NCI-H524 treated with DMSO at 0.1 percent for 48 hours (cell line): ENCODE measurements at regions not wholly inside any gene's neighbourhood (a gene's known extent, or its start where the extent isn't known, plus 50 kb on each side); places are given as distances from the start of the nearest gene placed in this dataset.
"Not testable (repeated sequence)": the region's sequence is repeated elsewhere in the genome, so short reads cannot be mapped to it uniquely, and the experiment has no call there.

ENCODE experiments used
- DNase-seq: peaks from one replicate; lab custom pipeline; 2025; lab: John Stamatoyannopoulos, UW

DNA sequence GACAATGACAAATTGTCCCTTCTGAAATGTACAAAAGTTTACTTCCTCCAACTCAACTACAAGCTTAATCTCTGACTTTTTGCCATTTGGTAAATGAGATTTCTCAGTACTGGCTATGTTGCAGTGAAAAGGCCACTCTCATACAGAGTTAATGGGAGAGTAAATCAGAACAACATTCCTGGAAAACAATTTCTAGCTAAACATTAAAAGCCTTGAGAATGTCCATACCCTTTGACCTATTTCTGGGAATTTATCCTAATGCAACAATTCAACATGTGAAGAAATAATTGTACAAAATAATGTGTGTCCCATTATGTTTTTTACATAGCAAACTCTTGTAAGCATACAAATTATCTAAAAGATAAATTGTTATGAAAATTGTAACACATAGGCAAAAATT, 56.3 kb upstream of the SPEF2 start:
- DNase-seq: no peak

DNA sequence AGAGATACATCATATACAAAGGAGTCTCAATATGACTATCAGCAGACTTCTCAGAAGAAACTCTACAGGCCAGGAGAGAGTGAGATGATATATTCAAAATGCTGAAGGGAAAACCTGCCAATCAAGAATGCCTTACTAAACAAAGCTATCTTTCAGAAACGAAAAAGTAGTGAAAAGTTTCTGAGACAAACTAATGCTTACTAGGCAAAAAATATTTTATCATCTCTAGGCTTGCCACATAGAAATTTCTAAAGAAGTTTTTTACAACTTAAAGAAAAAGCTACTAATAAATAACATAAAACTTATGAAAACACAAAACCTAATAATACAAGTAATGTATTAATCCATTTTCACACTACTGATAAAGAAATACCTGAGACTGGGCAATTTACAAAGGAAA, 59.9 kb upstream of the SPEF2 start:
- DNase-seq: no peak

DNA sequence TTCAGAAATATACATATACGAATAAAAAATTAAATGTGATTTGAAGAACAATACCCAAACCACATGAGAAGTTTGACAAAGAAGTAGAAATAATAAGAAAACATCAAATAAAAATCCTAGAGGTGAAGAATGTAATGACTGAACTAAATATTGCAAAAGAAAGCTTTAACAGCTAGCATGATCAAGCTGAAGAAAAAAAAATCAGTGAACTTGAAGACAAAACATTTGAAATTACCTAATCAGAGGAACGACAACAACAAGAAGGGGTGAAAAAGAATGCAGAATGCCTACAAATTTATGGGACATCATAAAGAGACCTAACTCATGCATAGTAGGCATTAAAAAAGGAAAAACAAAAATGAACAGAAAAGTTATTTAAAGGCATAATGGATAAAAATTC, 60.5 kb upstream of the SPEF2 start:
- DNase-seq: no peak

DNA sequence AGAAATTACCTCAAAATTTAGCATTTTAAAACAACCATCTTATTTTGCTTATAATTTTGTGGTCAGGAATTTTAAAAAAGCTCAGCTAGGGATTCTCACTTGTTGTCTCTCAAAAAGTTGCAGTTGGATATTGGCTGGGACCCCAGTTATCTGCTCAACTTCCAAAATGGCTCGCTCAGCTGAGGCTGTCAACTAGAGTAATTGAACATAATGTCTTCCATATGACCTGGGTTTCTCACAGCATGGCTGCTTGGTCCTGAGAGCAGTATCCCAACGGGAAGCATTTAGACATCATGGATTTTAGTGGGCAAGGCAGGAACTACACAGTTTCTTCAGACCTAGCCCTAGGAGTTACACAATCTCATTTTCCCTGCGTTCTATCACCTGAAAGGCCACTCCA, 63.6 kb upstream of the SPEF2 start:
- DNase-seq: no peak

DNA sequence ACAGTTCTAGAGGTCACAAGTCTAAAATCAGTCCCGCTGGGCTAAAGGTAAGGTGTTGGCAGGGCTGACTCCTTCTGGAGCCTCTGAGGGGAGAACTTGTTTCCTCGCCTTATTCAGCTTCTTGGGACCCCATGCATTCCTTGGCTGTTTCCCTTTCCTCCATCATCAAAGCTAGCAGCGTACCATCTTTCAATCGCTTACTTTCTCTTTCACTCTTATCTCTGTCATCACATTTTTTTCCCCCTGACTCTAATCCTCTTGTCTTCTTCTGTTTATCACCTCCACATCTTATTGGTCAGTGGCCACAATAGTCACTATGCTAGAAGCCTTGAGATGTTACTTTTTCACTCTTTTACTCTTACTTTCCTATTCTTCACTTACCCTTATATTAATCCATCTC, 72.5 kb upstream of the SPEF2 start:
- DNase-seq: no peak

DNA sequence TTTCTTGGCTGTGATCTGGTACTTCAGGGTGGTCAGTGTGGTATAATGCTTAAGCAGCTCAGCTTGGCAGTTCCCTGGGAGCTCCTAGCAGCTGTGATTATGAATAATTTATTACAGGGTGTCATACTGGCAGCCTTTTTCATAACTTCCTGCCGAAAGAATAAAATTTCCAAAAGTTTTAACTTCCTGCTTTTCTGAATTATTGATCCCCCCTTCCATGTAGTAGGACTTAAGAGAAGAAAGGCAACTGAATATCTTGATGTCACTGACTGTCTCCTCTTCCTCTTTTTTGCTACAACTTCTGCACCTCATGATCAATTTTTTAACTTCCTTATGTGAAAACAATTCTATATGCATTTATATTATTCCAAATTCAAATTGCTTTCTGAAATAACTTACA, 74.3 kb upstream of the SPEF2 start:
- DNase-seq: no peak

DNA sequence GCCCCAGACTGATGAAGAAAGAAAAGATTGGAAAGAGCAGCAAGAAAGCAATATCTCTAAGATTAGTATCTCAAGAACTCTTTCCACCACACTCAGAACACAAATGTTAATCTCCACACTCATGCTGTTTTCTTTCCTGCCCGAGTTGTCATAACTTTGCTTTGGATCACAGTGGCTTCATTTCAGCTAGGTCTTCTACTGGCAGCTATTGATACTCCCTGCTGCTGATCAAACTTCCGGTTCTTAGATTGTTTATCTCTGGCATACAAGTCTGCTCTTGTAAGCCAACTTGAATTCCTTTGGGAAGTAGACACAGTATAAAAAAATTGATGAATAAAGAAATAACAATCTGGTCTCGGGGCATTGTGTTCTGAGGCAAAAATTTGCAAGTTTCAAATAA, 77.7 kb upstream of the SPEF2 start:
- no peak for DNase-seq

DNA sequence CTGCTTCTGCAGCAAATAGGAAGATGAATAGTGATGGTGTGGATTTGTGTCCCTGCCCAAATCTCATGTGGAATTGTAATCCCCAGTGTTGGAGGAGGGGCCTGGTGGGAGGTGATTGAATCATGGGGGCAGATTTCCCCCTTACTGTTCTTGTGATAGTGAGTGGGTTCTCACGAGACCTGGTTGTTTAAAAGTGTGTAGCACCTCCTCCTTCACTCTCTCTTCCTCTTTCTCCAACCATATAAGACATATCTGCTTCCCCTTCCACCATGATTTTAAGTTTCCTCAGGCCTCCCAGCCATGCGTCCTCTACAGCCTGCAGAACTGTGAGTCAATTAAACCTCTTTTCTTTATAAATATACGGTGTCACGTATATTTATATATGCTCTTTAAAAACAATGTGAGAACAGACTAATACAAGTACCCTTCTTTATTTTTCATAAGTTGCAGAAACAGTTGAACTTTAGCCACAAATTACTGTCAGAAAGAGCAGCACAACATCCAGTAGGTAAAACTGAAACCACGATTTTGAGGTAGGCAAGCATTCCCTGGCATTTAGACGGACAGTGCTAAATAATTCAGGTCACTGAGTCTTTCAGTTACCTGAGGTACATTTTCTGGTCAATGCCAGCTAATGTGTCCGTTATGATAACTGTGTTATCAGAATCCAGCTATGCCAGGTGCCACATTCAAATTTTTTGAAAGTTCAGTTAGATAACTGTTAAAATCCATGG, 79.3 kb upstream of the SPEF2 start:
- no peak for DNase-seq

DNA sequence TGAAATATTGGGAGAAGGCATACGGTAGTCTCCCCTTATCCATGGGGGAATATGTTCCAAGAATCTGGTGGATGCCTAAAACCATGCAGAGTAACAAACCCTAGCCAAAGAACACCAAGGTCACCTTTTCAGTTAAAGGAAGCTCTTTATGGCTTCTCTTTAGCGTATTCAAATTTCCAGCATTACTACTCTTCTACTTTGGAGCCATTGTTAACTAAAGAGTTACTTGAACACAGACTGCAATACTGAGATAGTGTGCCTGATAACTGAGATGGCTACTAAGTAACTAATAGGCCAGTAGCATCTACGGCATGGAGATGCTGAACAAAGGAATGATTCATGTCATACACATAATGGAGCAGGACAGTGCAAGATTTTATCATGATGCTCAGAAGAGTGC, 84.5 kb upstream of the SPEF2 start:
- no peak for DNase-seq

DNA sequence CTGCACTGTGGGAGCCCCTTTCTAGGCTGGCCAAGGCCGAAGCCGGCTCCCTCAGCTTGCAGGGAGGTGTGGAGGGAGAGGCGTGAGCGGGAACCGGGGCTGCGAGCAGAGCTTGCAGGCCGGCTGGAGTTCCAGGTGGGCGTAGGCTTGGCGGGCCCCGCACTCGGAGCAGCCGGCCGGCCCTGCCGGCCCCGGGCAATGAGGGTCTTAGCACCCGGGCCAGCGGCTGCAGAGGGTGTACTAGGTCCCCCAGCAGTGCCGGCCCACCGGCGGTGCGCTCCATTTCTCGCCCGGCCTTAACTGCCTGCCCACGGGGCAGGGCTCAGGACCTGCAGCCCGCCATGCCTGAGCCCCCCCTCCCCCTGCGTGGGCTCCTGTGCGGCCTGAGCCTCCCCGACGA, 86.1 kb upstream of the SPEF2 start:
- DNase-seq: not testable (repeated sequence)

DNA sequence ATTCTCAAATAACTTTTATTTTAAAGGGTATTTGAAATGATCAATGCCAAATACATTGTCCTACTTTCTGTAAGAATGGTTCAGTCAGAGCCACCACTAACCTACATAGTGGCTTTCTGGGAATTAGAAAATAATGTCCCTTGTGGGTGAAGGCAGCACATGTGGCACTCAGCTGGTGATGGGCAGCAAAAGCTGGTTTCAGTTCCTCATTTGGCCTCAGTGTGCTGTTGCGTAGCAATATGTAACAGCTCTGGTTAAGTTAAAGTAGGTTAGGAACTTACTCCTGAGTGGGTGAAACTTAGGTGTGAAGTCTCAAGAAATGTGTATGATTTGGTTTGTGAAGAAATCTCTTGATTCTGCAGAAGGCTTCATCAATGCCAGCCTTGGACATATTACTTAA, 99.6 kb upstream of the SPEF2 start:
- no peak for DNase-seq

DNA sequence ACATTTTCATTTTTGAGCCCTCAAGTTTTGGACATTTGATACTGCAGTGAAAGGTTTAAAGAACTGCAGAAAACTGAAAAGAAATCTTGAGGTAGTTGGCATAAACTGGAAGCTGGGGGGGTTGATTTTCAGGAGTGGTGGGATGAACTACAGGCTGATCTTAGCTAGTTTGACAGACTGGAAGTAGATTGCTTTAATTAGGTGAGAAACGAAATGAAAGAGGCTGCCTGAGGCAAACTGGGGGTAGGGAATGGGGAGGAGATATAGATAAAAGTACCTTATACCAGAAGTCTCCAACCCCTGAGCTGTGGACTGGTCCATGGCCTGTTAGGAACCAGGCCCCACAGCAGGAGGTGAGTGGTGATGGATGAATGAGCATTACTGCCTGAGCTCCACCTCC, 101.4 kb upstream of the SPEF2 start:
- no peak for DNase-seq

DNA sequence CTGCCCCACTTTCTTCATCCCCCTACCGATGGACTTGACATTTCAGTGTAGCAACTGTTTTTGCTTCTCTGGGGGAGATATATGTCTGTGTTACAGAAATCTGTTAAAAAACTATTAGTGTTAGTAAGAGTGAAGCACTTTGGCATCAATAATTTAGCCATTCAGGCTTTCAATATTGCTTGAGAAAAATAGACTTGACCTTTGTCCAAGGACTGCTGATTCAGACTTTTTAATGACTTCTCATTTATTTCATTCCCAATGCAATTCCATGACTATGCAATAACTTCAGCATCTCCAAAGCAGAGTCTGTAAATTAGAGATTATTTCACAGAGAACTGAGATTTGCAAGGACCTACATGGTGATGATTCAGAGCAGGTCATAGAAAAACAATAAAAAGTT, 104.1 kb upstream of the SPEF2 start:
- no peak for DNase-seq

DNA sequence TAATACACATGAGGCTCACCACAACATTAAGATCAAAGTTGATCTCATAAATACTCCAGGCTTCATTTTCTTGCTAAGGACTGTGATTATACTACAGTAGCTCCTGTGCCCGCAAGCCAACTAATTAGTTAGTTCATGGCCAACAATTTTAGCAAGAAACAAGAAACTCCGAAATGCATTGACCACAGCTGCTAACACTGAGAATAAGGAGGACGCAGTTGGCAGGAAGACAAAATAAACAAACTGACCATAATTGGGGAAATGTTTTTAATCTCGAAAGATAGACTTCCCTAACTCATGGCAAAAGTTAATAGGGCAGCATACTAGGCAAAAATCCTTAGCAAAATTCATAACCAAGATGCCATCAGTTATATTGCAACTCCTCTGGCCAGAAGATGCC, 115.5 kb upstream of the SPEF2 start:
- no peak for DNase-seq

DNA sequence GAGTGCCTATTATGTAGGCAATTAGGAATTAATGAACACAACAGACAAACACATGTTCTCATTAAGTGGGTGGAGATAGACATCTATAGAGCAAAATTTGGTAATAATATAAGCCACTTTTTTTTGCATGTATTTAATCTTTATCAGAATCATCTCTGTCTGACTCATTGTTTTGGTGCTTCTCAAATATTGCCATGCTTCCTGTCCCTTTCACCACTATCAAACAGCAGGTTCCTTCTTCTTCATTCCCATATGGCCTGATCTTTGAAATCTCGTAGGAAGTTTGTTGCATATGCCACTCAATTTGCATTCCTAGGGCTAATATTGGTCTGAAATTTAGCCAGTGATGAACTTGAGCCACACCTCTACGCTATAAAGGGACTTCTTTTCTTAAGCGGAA, 128.9 kb upstream of the SPEF2 start:
- DNase-seq: no peak

DNA sequence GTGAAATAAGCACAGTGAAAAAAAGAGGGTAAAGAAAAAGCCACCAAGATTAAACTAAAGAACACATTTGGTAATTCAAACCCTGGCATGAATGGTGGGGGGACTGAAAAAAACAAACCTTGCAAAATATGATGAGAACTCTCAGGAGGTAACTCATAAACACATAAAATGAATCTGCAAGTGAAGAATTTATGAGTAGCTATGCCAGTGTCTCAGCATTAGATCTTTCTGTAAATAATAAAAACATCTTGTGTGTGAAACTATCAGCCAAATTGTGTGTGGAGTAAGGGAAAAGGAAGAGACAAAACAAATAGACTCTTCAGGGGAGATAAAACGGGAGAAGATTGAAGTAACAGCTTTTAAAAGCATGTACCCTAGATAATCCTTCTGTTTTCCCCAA, 129.6 kb upstream of the SPEF2 start:
- DNase-seq: no peak

DNA sequence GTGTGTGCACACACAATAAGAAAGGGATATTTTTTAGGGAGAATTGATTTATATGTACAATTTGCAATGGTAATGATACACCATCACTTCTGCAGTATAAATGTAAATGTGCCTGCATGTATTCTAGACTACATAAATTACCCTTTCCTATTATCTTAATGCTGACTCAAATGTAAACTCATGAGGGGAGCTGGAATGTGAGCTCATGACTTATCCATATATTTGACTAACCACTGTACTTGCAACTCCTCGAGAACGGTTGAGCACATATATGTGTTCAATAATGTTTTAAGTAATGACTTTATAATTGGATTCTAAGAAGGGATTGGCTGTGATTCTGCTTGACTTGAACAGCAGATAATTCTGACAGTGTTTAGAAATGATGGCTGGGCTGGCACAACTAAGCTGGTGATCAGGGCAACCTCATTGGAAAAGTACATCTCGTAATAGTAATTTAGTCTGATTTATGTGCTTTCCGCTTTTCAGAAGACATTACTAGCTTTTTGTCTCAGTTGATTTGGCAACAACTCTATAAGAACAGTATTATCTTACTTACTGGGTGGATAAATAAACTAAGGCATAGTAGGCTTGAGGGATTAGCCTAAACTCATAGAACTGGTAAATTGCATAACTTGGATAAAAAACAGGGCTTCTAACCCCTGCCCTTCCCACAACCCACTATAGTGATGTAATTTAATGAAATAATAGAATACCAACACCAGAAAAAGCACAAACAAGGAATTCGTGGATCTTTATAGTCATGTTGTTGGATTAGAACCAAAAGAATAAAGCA, 130.2 kb upstream of the SPEF2 start:
- no peak for DNase-seq

DNA sequence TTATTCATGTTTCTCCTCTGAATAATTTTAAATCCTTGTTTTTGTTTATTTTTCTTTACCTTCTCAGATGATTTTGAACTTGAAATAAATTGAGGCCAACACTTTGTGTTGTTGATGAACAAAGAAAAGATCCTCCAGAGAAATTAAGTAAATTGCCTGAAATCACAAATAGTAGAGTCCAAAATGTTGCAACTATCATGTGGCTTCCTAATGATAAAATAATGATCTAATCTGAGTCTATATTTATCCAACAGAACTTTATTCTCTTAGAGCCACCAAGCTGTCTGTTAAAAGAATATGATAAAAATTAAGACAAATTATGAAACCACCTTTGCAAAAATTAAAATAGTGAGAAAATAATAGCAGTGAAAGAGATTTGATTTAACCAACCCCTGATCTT, 132.2 kb upstream of the SPEF2 start:
- DNase-seq: no peak

DNA sequence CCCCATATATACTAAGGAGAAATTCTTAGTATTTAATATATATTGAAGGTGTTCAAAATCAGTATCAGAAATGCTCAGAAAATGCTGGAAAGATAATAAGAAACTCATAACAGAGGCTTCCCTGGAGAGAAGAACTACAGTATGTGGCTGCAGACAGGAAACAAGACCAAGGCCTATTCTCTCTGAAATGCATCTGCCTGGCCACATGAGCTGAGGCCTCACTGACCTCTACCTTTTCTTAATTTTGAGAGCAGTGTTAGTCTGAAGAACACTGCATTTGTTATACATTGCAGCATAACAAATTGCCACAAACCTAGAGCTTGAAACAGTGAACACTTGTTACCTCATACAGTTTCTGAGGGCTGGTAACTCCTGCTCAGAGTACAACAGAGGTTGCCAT, 133.4 kb upstream of the SPEF2 start:
- DNase-seq: no peak

DNA sequence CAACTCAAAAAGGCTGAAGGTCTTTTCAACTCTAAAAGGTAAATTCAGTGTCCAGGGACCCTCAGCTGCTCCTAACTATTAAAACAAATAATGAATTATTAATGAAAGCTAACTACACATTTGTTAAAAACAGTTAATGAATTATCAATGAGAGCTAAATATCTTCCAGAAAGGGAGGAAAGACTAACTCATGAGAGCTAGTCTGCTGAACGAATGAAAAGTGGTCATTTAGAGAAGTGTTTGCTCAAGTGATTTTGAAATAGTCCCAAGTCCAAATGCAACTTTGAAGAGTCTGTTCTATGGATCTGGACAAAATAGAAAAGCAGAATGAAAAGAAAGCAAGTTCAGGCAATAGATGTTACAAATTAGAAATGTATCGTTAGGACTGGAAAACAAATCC, 133.9 kb upstream of the SPEF2 start:
- no peak for DNase-seq

DNA sequence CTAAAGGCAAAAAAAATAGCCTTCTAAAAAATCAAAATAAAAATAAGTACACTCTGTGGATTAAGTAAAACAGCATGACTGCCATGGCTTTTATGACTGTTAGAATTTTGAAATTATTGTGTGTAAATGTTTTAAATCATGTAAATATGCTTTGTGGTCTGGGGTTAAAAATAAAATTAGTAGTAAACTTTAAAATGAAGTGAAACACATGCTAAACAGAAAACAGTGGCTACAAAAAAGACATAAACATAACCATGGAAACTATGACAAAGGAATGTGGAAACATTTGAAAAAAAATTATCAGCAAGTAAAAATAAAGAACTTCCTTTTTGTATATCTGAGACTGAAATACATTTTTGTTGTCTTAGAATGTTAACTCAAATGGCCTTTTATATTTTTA, 134.5 kb upstream of the SPEF2 start:
- DNase-seq: no peak

DNA sequence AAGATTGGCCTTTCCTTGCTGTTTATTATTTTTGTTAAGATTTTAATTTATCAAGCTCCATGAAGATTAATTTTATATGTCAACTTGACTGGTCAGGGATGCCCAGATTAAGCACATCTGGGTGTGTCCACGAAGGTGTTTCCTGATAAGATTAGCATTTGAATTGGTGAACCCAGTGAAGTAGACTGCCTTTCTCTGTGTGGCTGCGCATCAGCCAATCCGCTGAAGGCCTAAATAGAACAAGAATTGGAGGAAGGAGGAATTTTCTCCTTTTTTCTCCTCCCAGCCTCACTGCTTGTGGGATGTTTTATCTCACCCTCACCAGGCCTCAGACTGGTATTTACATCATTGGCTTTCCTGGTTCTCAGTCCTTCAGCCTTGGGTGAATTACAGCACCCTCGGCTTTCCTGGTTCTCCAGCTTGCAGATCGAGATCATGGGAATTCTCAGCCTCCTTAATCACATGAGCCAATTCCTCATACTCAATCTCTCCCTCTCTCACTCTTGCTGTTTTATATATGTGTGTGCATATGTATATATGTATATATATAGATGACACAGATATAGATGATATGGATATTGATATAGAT, 135.4 kb upstream of the SPEF2 start:
- DNase-seq: no peak

DNA sequence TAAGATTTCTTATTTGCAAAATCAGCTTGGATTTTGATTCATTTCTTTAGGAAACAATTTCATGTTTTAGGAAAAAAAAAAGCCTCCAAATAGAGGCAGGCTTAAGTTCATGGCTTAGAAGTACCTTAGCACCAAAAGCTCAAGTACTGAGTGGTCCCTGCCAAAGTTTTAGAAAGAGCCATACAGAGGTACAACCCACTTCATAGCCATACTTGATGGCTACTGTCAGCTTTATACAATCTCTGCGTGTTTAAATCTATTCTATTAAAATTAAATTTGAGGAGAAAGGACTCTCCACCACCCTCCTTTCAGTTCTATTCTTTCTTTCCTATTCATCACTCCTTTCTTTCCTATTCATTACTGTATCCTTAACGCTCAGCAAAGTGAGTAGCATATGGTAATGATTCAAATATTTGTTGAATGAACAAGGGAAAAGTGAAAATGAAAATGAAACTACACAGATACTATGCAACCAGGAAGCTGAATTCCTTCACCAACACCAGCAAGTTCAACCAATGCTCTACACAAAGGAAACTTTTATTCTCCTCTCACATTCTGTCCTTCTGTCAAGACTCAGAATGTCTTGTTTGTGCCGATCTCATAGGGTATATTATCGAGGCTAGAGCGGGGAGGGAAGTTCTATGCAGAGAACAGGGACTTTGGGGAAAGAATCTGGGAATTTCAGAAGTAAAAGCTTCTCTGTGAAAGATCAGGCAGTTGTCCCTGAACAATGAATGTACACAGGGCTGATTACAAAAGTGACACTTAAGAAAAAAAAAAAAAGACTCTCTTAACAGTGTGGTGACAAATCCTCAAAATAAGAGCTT, 138.6 kb upstream of the SPEF2 start:
- DNase-seq: no peak
